ENCODE measurements at regions not wholly inside any gene's neighbourhood (a gene's known extent, or its start where the extent isn't known, plus 50 kb on each side); places are given as distances from the start of the nearest gene placed in this dataset.

DNA sequence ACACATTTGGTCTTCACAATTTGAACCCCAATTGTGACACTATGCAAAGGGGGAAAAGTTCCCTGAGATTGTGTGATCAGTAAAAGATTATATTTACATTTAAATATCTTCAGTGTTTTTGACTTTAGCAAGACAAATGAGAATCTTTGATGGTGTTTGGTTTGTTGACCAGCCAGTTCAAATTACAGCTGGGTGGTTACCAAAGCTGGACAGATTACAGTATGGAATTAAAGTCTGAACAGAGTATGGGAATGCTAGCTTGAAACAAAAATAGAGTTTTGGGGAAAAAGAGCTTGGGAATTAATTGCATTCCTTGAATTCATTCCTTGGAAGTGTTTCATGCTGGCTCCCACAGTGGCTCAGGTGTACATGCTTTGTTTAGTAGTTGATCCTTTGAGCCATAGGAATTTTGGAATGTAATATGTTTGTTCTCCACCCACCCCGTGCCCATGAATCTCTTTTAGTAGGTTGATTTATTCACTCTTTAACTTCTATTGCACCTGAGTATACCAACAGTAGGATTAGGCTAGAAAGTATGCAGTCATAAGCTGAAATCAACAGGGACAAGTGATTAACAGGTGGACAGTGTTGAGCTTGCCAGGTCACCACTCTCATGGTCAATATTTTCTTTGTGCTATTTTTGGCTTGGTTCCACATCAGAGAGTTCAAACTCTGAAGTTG is 81.1 kb upstream of the HELT start:
- H3K4me1 ChIP-seq (replicated peaks in 1 of 2) = no peaks in the 10 kb centered on the region
- no peak for TF ChIP-seq POLR2A (IDR thresholded peaks at IDR 0.05)
- TF ChIP-seq, protein P1, sequence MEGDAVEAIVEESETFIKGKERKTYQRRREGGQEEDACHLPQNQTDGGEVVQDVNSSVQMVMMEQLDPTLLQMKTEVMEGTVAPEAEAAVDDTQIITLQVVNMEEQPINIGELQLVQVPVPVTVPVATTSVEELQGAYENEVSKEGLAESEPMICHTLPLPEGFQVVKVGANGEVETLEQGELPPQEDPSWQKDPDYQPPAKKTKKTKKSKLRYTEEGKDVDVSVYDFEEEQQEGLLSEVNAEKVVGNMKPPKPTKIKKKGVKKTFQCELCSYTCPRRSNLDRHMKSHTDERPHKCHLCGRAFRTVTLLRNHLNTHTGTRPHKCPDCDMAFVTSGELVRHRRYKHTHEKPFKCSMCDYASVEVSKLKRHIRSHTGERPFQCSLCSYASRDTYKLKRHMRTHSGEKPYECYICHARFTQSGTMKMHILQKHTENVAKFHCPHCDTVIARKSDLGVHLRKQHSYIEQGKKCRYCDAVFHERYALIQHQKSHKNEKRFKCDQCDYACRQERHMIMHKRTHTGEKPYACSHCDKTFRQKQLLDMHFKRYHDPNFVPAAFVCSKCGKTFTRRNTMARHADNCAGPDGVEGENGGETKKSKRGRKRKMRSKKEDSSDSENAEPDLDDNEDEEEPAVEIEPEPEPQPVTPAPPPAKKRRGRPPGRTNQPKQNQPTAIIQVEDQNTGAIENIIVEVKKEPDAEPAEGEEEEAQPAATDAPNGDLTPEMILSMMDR (IDR thresholded peaks at IDR 0.05) = no peak
- no peaks in the 10 kb centered on the region for H3K9me3 ChIP-seq (replicated peaks in 1 of 3)
- no peaks in the 10 kb centered on the region for H3K27me3 ChIP-seq
- no peak overlapping the region for H3K27ac ChIP-seq
- H3K4me3 ChIP-seq = no peak overlapping the region
- 36 to 48% (median 45%) methylated on average over 1 of the region's 1 CpG for WGBS, 4 donors
- no peak for DNase-seq
- no peaks in the 10 kb centered on the region for H3K36me3 ChIP-seq (replicated peaks in 1 of 2)
- intact Hi-C loops (cut with DNase I) = no loop called here

DNA sequence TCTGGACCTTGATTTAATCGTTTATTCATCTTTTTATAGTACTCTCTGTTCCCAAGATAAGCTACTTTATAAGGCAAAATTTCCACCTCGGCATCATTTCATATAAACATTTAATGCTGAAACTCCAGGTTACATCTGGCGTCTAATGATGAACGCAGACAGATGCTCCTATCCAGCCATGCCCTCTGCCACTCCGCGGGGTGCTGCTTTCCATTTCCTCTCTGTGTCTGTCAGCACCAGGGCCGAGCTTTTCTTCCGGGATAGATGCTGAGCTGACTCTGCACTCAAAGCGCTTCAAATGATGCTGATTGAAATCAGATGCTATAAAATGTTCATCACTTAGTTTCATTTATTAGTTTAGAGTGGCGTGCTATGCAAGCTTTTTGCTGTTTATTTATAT is 80.5 kb upstream of the HELT start:
- no peaks in the 10 kb centered on the region for H3K27me3 ChIP-seq
- intact Hi-C loops (cut with DNase I) = no loop called here
- H3K9me3 ChIP-seq (replicated peaks in 1 of 3) = no peaks in the 10 kb centered on the region
- H3K4me3 ChIP-seq = no peak overlapping the region
- no peak overlapping the region for H3K27ac ChIP-seq
- H3K36me3 ChIP-seq (replicated peaks in 1 of 2) = no peaks in the 10 kb centered on the region
- DNase-seq = peak in 1 of 7 donors; percentile 55
- no peak for TF ChIP-seq POLR2A (IDR thresholded peaks at IDR 0.05)
- TF ChIP-seq, protein P1 (IDR thresholded peaks at IDR 0.05) = no peak
- H3K4me1 ChIP-seq (replicated peaks in 1 of 2) = no peaks in the 10 kb centered on the region
- 35 to 38% (median 37%) methylated on average over 10 of the region's 10 CpGs for WGBS, 4 donors

DNA sequence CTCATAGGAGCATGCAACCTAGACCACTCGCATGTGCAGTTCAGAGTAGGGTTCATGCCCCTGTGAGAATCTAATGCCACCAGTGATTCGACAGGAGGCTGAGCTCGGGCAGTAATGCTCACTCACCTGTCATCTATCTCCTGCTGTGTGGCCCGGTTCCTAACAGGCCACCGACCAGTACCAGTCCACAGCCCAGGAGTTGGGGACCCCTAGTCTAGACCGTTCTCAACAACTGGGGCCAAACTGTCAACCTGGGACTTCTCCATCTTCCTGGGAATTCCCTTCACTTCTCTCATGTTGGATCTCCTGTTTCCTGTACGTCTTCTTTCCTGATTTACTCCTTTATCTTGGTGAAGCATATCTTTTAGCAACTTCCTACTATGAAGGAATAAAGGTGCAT is 79.4 kb upstream of the HELT start:
- Histone ChIP-seq H3K27ac (no peak overlapping the region), H3K27me3 (no peaks in the 10 kb centered on the region), H3K4me1 (replicated peaks in 1 of 2) (no peaks in the 10 kb centered on the region), H3K4me3 (no peak overlapping the region), H3K36me3 (replicated peaks in 1 of 2) (no peaks in the 10 kb centered on the region), H3K9me3 (replicated peaks in 1 of 3) (no peaks in the 10 kb centered on the region)
- no peak for TF ChIP-seq POLR2A (IDR thresholded peaks at IDR 0.05)
- TF ChIP-seq, protein P1 (IDR thresholded peaks at IDR 0.05) = no peak
- 90 to 98% (median 94%) methylated on average over 7 of the region's 7 CpGs for WGBS, 4 donors
- peak in 1 of 7 donors; percentile 11 for DNase-seq
- intact Hi-C loops (cut with DNase I) = no loop called here

DNA sequence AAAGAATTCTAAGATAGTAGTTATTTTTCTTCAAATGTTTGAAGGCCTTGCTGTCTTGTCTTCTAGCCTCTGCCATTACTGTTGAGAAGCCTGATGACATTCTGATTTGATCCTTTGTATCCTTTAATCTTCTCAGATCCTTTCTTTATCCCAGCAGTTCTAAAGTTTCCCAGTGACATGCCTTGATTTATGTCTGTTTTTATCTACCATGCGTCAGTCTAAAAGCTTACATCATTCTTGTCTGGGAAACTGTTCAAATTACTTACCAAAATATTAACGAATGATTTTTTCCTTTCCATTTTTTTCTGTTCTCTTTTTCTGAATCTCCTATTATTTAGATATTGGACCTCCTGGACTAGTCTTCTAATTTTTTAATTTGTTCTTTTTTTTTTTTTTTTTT is 78.3 kb upstream of the HELT start:
- WGBS, 4 donors = 45 to 55% (median 50%) methylated on average over 2 of the region's 2 CpGs
- intact Hi-C loops (cut with DNase I) = no loop called here

More for the DNA sequence above, 78.3 kb upstream of the HELT start:
- Histone ChIP-seq H3K4me3 (no peak overlapping the region), H3K9me3 (replicated peaks in 1 of 3) (no peaks in the 10 kb centered on the region), H3K36me3 (replicated peaks in 1 of 2) (no peaks in the 10 kb centered on the region), H3K27ac (no peak overlapping the region), H3K27me3 (no peaks in the 10 kb centered on the region), H3K4me1 (replicated peaks in 1 of 2) (no peaks in the 10 kb centered on the region)
- TF ChIP-seq, protein P1 (IDR thresholded peaks at IDR 0.05) = no peak
- TF ChIP-seq POLR2A (IDR thresholded peaks at IDR 0.05) = no peak
- no peak for DNase-seq
